RWPE1 (cell line): ENCODE measurements at regions not wholly inside any gene's neighbourhood (a gene's known extent, or its start where the extent isn't known, plus 50 kb on each side); places are given as distances from the start of the nearest gene placed in this dataset.

Experiments
- CTCF ChIA-PET: fragments of 350-600 bp; sonication (Branson Sonifier 250); formaldehyde crosslinking; extraction: SDS; loops from one replicate; lab custom pipeline; 2021; lab: Yijun Ruan, JAX
- POLR2A ChIA-PET: fragments of 400-600 bp; formaldehyde crosslinking; extraction: SDS; loops from one replicate; lab custom pipeline; 2020; ENCODE audit warnings: antibody characterized with exemption; ENCODE audit not compliant: low non-redundant PET; lab: Yijun Ruan, JAX
- DNase-seq: peaks from one replicate; pipeline ENCODE4 v3.0.0; 2012; ENCODE audit warnings: low spot score
- H3K27ac ChIP-seq: fragments of 450-650 bp; 2 replicates; pipeline ENCODE4 v1.5.1; 2017
- CTCF ChIP-seq: fragments of 450-650 bp; conservative IDR thresholded peaks from 2 replicates; pipeline ENCODE4 v1.5.1; 2017; ENCODE audit warnings: low read depth, mild to moderate bottlenecking

- DNase-seq, result no peak
- TF ChIP-seq CTCF, result no peak
- H3K27ac ChIP-seq, result no peak overlapping the region
- CTCF ChIA-PET, result no interaction called here
- POLR2A ChIA-PET, result no interaction called here
These were observed 228.4 kb downstream of the CMPK2 start for GRCh38 chr2:6637330-6637729.

- TF ChIP-seq CTCF, result no peak
- CTCF ChIA-PET, result no interaction called here
- DNase-seq, result no peak
- POLR2A ChIA-PET, result no interaction called here
- no peak overlapping the region for H3K27ac ChIP-seq
These were observed 225.6 kb downstream of the CMPK2 start for GRCh38 chr2:6639929-6640620.

DNA sequence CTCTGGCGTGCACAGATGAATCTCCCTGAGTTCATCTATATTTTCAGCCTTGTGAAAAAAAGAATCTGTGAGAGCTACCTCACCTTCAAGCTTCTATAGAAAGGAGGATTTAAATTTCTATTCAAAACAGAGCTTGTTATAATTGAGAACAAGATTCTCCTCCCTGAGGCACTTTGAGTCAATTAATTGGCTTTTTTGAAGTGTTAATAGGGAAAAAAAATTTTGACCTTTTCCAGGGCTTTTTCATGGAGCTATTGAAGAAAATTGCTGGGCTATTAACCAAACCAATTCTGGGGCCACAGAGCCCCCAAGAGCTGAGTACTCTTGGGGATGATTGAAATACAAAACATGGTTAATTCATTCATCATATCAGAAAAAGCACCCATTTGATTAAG is 225.1 kb downstream of the CMPK2 start:
- CTCF ChIA-PET, result no interaction called here
- DNase-seq, result no peak
- TF ChIP-seq CTCF, result no peak
- POLR2A ChIA-PET, result no interaction called here
- H3K27ac ChIP-seq, result no peak overlapping the region

DNA sequence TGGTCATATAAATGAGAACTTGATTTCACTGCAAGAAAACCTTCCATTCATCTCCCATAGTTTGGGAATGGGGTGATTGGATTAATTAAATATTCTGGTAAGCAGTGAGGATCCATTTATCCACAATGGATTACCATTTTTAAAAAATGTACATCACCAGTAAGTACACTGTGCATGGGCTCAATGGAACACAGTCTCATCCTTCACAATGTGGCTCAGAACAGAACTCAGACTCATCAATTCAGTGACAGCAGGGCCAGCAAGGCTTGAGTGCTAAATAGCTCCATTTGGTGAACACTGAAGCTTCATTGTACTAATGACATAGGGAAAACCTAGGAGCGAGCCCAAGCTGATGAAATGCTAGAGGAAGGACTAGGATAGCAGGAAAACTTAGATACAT is 223.8 kb downstream of the CMPK2 start:
- ChIA-PET CTCF (no interaction called here), POLR2A (no interaction called here)
- DNase-seq, result no peak
- H3K27ac ChIP-seq, result no peak overlapping the region
- no peak for TF ChIP-seq CTCF

- ChIA-PET POLR2A (no interaction called here), CTCF (no interaction called here)
- no peak for TF ChIP-seq CTCF
- no peak for DNase-seq
- H3K27ac ChIP-seq, result no peak overlapping the region
These were observed 221.4 kb downstream of the CMPK2 start for GRCh38 chr2:6644261-6644660.

GRCh38 chr2:6645004-6645403 is 220.7 kb downstream of the CMPK2 start:
- POLR2A ChIA-PET, result no interaction called here
- no peak for TF ChIP-seq CTCF
- H3K27ac ChIP-seq, result no peak overlapping the region
- DNase-seq, result no peak
- CTCF ChIA-PET, result no interaction called here
